ENCODE measurements at regions not wholly inside any gene's neighbourhood (a gene's known extent, or its start where the extent isn't known, plus 50 kb on each side); places are given as distances from the start of the nearest gene placed in this dataset.
"Not testable (repeated sequence)": the region's sequence is repeated elsewhere in the genome, so short reads cannot be mapped to it uniquely, and the experiment has no call there.

DNA sequence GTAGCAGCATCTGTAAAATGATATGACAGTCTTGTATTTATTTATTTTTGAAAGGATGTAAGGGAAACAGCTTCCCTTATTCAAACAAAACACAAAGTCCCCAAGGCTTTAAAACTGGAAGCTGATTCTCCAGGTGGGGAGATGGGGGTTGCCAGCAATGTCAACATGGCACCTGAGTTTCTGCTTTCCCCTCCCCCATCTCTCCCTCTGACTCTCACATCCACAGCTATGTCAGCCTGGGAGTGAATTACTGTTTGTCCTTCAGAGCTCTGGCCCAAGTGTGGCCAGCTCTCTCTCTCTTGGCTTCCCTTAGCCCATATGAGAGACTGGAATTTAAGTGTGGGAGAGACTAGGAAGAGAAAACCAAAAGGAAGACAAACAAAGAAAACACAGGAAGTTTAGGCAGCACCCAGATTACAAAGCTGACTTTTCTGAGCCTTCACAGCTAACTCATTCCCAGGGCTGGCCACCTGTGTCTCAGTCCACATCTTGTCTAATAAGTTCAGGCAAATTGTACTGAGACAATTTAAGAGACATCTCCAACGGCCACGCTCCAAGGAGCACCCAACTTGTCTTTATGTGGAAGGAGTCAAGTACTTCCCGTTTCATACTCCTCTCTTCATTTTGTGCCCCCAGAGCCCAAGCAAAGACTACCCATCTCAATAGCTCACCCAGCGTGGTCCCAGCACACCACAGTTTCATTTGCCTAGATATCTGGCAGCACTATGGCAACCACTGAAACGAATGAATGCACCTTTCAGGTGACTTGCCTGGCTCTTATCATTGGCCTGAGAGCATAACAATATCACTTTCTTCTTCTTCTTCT is 69.2 kb downstream of the SOX9 start:
- TF ChIP-seq CTCF (IDR thresholded peaks at IDR 0.05), result no peak
- intact Hi-C loops (cut with DNase I), result no loop called here
- DNase-seq (no peak), ATAC-seq (no peak)
- Histone ChIP-seq H3K27me3 (ENCODE audit: low read depth) (no peaks in the 10 kb centered on the region), H3K4me3 (no peak overlapping the region), H3K27ac (no peak overlapping the region), H3K36me3 (no peaks in the 10 kb centered on the region), H3K9me3 (no peaks in the 10 kb centered on the region), H3K4me1 (no peaks in the 10 kb centered on the region)

DNA sequence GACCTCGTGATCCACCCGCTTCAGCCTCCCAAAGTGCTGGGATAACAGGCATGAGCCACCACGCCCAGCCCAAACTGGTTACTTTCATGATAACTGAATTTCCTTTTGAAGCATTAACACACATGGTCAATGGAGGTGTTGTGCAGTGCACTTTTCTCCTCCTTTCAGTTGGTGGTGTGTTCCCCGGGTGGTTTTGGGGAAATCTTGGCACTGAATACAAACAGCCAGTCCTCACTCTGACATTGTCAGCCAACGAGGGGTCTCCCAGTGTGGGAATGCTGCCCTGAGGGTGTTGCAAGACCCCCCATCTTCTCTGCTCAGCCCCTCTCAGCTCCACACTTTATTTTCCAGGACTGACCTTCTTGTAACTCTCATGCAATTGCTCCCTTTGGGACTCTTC is 70.5 kb downstream of the SOX9 start:
- Histone ChIP-seq H3K27ac (peak overlapping the region; percentile 49), H3K4me1 (no peaks in the 10 kb centered on the region), H3K36me3 (no peaks in the 10 kb centered on the region), H3K9me3 (no peaks in the 10 kb centered on the region), H3K4me3 (no peak overlapping the region), H3K27me3 (ENCODE audit: low read depth) (no peaks in the 10 kb centered on the region)
- no peak for TF ChIP-seq CTCF (IDR thresholded peaks at IDR 0.05)
- DNase-seq (no peak), ATAC-seq (no peak)
- intact Hi-C loops (cut with DNase I), result no loop called here

- no peak for TF ChIP-seq CTCF (IDR thresholded peaks at IDR 0.05)
- DNase-seq, result no peak
- Histone ChIP-seq H3K9me3 (no peaks in the 10 kb centered on the region), H3K4me1 (no peaks in the 10 kb centered on the region), H3K4me3 (no peak overlapping the region), H3K27me3 (ENCODE audit: low read depth) (no peaks in the 10 kb centered on the region), H3K36me3 (no peaks in the 10 kb centered on the region), H3K27ac (peak overlapping the region; percentile 58)
- intact Hi-C loops (cut with DNase I), result no loop called here
- ATAC-seq, result peak; percentile 72 to 78
These were observed 71.3 kb downstream of the SOX9 start for GRCh38 chr17:72191921-72192799.

- Histone ChIP-seq H3K4me1 (no peaks in the 10 kb centered on the region), H3K27me3 (ENCODE audit: low read depth) (no peaks in the 10 kb centered on the region), H3K27ac (peak overlapping the region; percentile 58), H3K4me3 (no peak overlapping the region), H3K36me3 (no peaks in the 10 kb centered on the region), H3K9me3 (no peaks in the 10 kb centered on the region)
- ATAC-seq (peak in 1 of 2 donors; percentile 13), DNase-seq (no peak)
- intact Hi-C loops (cut with DNase I), result no loop called here
- no peak for TF ChIP-seq CTCF (IDR thresholded peaks at IDR 0.05)
These were observed 72.0 kb downstream of the SOX9 start for GRCh38 chr17:72192800-72193192.

DNA sequence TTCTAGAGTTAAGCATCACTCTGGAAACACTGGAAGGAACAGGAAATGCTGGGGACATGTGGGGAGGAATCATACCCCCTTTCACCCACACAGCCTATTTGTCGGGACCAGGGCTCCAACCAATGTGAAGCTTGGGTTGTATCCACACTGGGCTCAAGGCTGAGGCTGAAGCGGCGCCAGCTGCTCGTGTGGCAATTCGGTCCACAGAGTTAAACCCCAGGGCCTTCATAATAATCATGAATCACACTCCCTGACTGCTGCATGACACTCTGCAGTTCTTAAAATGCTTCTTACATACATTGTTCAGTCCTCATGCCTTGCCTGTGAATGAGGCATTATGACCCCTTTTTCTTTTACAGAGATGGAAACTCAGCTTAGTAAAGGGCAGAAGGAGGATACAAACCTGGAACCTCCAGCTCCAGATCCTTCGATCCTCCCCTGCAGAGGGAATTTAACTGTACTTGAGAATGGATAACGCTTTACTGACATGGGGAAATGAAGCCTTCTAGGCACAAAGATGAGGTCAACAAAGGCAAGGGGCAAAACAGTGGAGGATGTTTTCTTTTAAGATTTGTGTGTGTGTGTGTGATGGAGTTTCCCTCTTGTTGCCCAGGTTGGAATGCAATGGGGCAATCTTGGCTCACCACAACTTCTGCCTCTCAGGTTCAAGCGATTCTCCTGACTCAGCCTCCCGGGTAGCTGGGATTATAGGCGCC is 72.7 kb downstream of the SOX9 start:
- peak; percentile 30 to 31 for ATAC-seq
- no peaks in the 10 kb centered on the region for H3K36me3 ChIP-seq
- H3K27me3 ChIP-seq (ENCODE audit: low read depth), result no peaks in the 10 kb centered on the region
- DNase-seq, result no peak
- TF ChIP-seq CTCF (IDR thresholded peaks at IDR 0.05), result no peak
- H3K27ac ChIP-seq, result no peak overlapping the region
- H3K9me3 ChIP-seq, result no peaks in the 10 kb centered on the region
- intact Hi-C loops (cut with DNase I), result no loop called here
- H3K4me1 ChIP-seq, result no peaks in the 10 kb centered on the region
- H3K4me3 ChIP-seq, result no peak overlapping the region

GRCh38 chr17:72194107-72194440 is 73.3 kb downstream of the SOX9 start:
- H3K27ac ChIP-seq; intact Hi-C loops (cut with DNase I); H3K27me3 ChIP-seq (ENCODE audit: low read depth); H3K36me3 ChIP-seq; ATAC-seq; H3K4me3 ChIP-seq; DNase-seq; H3K4me1 ChIP-seq; H3K9me3 ChIP-seq: not testable (repeated sequence)
